ENCODE measurements at regions not wholly inside any gene's neighbourhood (a gene's known extent, or its start where the extent isn't known, plus 50 kb on each side); places are given as distances from the start of the nearest gene placed in this dataset.

DNA sequence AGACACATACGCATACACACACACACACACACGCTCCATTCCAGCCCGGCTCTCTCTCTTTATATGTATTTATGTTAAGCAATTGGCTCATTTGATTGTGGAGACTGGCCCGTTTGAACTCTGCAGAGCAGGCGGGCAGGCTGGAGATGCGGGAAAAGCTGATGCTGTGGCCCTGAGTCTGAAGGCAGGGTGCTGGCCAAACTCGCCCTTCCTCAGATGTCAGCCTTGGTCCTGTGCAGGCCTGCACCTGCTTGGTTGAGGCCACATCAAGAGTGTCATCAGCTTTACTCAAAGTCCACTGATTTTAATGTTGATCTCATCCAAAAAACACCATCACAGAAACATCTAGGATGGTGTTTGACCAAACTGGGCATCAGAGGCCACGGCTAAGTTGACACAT, 569.3 kb downstream of the TBC1D22A start (continued):
- TF ChIP-seq, protein P1, sequence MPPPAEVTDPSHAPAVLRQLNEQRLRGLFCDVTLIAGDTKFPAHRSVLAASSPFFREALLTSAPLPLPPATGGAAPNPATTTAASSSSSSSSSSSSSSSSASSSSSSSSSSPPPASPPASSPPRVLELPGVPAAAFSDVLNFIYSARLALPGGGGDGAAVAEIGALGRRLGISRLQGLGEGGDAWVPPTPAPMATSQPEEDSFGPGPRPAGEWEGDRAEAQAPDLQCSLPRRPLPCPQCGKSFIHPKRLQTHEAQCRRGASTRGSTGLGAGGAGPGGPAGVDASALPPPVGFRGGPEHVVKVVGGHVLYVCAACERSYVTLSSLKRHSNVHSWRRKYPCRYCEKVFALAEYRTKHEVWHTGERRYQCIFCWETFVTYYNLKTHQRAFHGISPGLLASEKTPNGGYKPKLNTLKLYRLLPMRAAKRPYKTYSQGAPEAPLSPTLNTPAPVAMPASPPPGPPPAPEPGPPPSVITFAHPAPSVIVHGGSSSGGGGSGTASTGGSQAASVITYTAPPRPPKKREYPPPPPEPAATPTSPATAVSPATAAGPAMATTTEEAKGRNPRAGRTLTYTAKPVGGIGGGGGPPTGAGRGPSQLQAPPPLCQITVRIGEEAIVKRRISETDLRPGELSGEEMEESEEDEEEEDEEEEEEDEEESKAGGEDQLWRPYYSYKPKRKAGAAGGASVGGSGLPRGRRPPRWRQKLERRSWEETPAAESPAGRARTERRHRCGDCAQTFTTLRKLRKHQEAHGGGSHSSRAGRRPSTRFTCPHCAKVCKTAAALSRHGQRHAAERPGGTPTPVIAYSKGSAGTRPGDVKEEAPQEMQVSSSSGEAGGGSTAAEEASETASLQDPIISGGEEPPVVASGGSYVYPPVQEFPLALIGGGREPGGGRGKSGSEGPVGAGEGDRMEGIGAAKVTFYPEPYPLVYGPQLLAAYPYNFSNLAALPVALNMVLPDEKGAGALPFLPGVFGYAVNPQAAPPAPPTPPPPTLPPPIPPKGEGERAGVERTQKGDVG (CRISPR knock-in tag; IDR thresholded peaks at IDR 0.05; ENCODE audit: borderline replicate concordance): no peak
- TF ChIP-seq ZNF30 (CRISPR knock-in tag; IDR thresholded peaks at IDR 0.05) (no peak), ZNF337 (CRISPR knock-in tag; IDR thresholded peaks at IDR 0.05; ENCODE audit: borderline replicate concordance, low read depth) (no peak), ZEB1 (IDR thresholded peaks at IDR 0.05; ENCODE audit: insufficient replicate concordance, low read depth) (no peak), PCBP2 (optimal IDR thresholded peaks at IDR 0.05; ENCODE audit: low read depth, low read length, poor library complexity, severe bottlenecking) (no peak), BCL6 (CRISPR knock-in tag; IDR thresholded peaks at IDR 0.05) (no peak), ZFP41 (CRISPR knock-in tag; IDR thresholded peaks at IDR 0.05; ENCODE audit: borderline replicate concordance) (no peak), ZBTB20 (CRISPR knock-in tag; IDR thresholded peaks at IDR 0.05; ENCODE audit: borderline replicate concordance, low read depth) (no peak)
- TF ChIP-seq, protein P2, sequence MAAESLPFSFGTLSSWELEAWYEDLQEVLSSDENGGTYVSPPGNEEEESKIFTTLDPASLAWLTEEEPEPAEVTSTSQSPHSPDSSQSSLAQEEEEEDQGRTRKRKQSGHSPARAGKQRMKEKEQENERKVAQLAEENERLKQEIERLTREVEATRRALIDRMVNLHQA (CRISPR knock-in tag; IDR thresholded peaks at IDR 0.05): no peak
- TF ChIP-seq, protein P3, sequence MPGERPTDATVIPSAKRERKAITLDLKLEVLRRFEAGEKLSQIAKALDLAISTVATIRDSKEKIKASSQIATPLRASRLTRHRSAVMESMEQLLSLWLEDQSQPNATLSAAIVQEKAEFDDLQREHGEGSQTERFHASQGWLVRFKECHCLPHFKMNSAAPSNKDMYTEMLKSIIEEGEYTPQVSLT (CRISPR knock-in tag; IDR thresholded peaks at IDR 0.05; ENCODE audit: borderline replicate concordance, low read depth): no peak

All from HepG2 (cell line).